ENCODE measurements at regions not wholly inside any gene's neighbourhood (a gene's known extent, or its start where the extent isn't known, plus 50 kb on each side); places are given as distances from the start of the nearest gene placed in this dataset.

GRCh38 chr10:20614911-20615310 is 282.2 kb downstream of the NEBL start:
- H2AFZ ChIP-seq (ENCODE audit: low read length): no peak overlapping the region
- H3K27ac ChIP-seq (ENCODE audit: extremely low read length, insufficient read depth, low read length): no peak overlapping the region
- in situ Hi-C loops (cut with HindIII; ENCODE audit: extremely low pct_ligation_motif_present, low pct_unique_long_range_greater_than_20kb) (no loop called here), intact Hi-C loops (cut with micrococcal nuclease; ENCODE audit: unreplicated experiment) (no loop called here)
- peaks cover 20% of the 10 kb centered on the region; the same call in 1 of the 2 replicates for H3K9me3 ChIP-seq (ENCODE audit: low read length)
- H3K4me1 ChIP-seq (ENCODE audit: insufficient read depth, low read length): no peaks in the 10 kb centered on the region
- no peak overlapping the region for H3K4me2 ChIP-seq (ENCODE audit: low read depth, low read length)
- no peaks in the 10 kb centered on the region for H3K27me3 ChIP-seq (ENCODE audit: control insufficient read depth in 1 of 2, insufficient read depth in 2 of 2, low read length in 2 of 2)
- no peak overlapping the region for H3K4me3 ChIP-seq (replicated peaks in 1 of 3; ENCODE audit: insufficient read depth in 1 of 3, low read depth in 2 of 3, low read length in 3 of 3)
- ChIA-PET POLR2A (no interaction called here), CTCF (ENCODE audit: low intra/inter-chr PET ratio, low total read pairs) (no interaction called here)
- BruUV-seq (replicated peaks): no TSS peak
- no peak for DNase-seq (ENCODE audit: low spot score)
- no peaks in the 10 kb centered on the region for H4K20me1 ChIP-seq (ENCODE audit: insufficient read depth, low read length)
- no peak for ATAC-seq
- no peak overlapping the region for H3K9ac ChIP-seq (ENCODE audit: insufficient read depth, low read depth, low read length)
- 1% methylated on average over 3 of the region's 3 CpGs for WGBS (ENCODE audit: low lambda C conversion rate)
- no peaks in the 10 kb centered on the region for H3K36me3 ChIP-seq (replicated peaks in 1 of 2; ENCODE audit: control insufficient read depth in 1 of 2, insufficient read depth in 2 of 2, low read length in 2 of 2)
- H3K79me2 ChIP-seq (ENCODE audit: insufficient read depth, low read length): no peaks in the 10 kb centered on the region
- TF ChIP-seq CBX5 (CRISPR knock-in tag; IDR thresholded peaks at IDR 0.05; ENCODE audit: borderline replicate concordance): no peak
- TF ChIP-seq ZNF850 (CRISPR knock-in tag; conservative IDR thresholded peaks at IDR 0.05): no peak
- no peak for TF ChIP-seq PAWR (CRISPR knock-in tag; IDR thresholded peaks at IDR 0.05; ENCODE audit: borderline replicate concordance)
- TF ChIP-seq ZNF343 (CRISPR knock-in tag; IDR thresholded peaks at IDR 0.05): no peak
- TF ChIP-seq ZNF546 (CRISPR knock-in tag; conservative IDR thresholded peaks at IDR 0.05): no peak
- TF ChIP-seq PAXIP1 (CRISPR knock-in tag; conservative IDR thresholded peaks at IDR 0.05): no peak
- TF ChIP-seq ETV5 (CRISPR knock-in tag; IDR thresholded peaks at IDR 0.05; ENCODE audit: borderline replicate concordance): no peak
- TF ChIP-seq SMARCC2 (IDR thresholded peaks at IDR 0.05): no peak
- TF ChIP-seq ZNF10 (CRISPR knock-in tag; IDR thresholded peaks at IDR 0.05; ENCODE audit: borderline replicate concordance, low read depth): no peak
- TF ChIP-seq TAF1 (CRISPR knock-in tag; IDR thresholded peaks at IDR 0.05): no peak
- no peak for TF ChIP-seq ARID2 (CRISPR knock-in tag; IDR thresholded peaks at IDR 0.05; ENCODE audit: borderline replicate concordance)
- no peak for TF ChIP-seq TEAD2 (CRISPR knock-in tag; IDR thresholded peaks at IDR 0.05)
- TF ChIP-seq GTF3A (CRISPR knock-in tag; conservative IDR thresholded peaks at IDR 0.05): no peak
- no peak for TF ChIP-seq ZNF264 (CRISPR knock-in tag; IDR thresholded peaks at IDR 0.05)
- no peak for TF ChIP-seq SP2 (CRISPR knock-in tag; IDR thresholded peaks at IDR 0.05)
- no peak for TF ChIP-seq CEBPB (IDR thresholded peaks at IDR 0.05; ENCODE audit: borderline replicate concordance, low read depth, low read length)
- no peak for TF ChIP-seq PCBP2 (optimal IDR thresholded peaks at IDR 0.05; ENCODE audit: low read depth, low read length, poor library complexity, severe bottlenecking)
- TF ChIP-seq ZNF225 (CRISPR knock-in tag; IDR thresholded peaks at IDR 0.05): no peak
- TF ChIP-seq TARDBP (CRISPR knock-in tag; IDR thresholded peaks at IDR 0.05): no peak
- no peak for FAIRE-seq

Measured in HepG2 (cell line).